ENCODE measurements at regions not wholly inside any gene's neighbourhood (a gene's known extent, or its start where the extent isn't known, plus 50 kb on each side); places are given as distances from the start of the nearest gene placed in this dataset.

GRCh38 chr7:142447762-142448161 is 189.9 kb upstream of the PRSS58 start:
- no peak for TF ChIP-seq CTCF (IDR thresholded peaks at IDR 0.05; ENCODE audit: insufficient read depth, low read depth, low read length)
- no peak overlapping the region for H3K4me3 ChIP-seq (ENCODE audit: low read depth, low read length)
- DNase-seq (ENCODE audit: low read depth): no peak

DNA sequence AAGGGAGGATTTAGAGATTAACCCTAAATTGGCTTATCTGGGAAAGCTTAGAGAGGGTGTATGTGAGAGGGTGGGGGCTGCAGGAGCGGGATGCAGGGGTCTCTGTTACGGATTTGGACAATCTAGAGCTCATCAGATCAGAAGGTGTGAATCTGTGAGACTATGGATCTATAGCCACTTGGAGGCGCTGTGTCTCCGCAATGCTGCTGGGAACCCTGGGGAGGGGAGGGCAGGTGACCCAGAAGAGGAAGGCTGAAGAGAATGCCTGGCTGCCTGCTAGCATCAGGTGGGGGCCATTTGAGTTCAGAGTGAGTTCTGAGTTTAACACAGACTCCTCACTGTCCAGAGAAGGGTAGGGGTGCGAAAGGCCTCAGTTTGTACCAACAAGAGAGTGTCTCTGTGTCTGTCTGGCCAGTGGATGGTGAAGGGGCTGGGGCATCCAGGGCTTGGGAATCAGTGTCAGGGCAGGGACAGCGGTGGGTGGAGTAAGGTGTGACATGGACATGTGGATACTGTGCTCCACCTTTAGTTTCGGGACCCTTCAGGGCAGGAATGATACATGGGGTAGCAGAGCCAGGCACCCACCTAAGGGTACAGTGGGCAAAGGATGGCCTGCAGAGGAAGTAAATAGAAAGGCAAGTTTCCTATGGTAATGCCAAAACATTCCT is 187.3 kb upstream of the PRSS58 start:
- no peak for DNase-seq (ENCODE audit: low read depth)
- peak; percentile 23 for TF ChIP-seq CTCF (IDR thresholded peaks at IDR 0.05; ENCODE audit: insufficient read depth, low read depth, low read length)
- H3K4me3 ChIP-seq (ENCODE audit: low read depth, low read length): no peak overlapping the region

DNA sequence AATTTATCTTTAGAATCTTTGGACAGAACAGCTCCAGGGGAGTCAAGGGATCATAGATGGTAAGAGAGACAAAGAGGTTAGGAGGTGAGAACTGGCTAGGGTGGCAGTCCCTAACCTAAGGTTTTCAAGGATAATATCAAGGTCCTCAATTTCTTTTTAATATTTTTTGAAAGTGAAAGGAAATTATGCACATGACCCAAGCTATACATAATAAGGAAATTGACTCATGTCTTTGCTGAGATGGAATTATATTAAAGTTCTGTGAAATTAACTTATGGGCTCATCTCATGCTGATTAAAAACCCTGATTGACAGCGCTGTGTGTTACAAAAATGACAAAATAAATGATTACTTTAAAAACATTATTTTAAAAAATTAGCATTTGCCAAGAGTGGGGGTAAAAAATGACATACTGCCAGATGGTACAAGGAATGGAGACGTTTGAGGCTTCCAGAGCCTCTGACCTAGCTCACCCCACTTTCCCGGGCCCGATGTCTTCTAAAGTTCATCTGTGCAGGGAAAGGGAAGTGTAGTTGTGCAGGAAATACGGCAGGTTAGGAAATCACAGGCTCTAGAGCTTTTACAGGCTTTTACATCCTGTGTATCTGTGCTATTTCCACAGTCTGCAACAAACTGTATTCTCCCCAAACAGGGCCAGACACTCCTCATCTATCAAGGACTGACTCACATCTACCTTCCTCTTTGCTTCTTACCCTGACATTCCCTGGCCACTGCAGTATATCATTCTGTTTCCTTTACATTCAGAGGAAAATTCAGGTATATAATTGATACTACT is 185.6 kb upstream of the PRSS58 start:
- no peak for DNase-seq (ENCODE audit: low read depth)
- no peak overlapping the region for H3K4me3 ChIP-seq (ENCODE audit: low read depth, low read length)
- no peak for TF ChIP-seq CTCF (IDR thresholded peaks at IDR 0.05; ENCODE audit: insufficient read depth, low read depth, low read length)

DNA sequence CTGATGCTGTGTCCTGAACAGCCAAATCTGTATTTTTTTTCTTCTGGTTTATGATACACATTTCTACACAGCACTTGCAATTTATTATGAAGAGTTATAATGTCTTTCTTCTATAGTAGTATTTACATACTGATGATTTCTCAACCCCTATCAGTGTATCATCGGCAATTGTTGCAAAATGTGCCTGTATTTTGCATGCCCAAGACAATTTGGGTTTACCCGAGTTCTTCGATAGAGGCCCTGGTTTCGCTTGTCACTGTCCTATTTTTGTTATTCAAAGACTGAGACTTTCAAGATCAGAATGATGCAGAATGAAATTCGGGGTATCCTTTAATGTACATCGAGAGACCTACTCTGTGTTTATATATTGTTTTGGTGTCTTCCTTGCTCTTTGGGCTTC is 184.5 kb upstream of the PRSS58 start:
- TF ChIP-seq CTCF (IDR thresholded peaks at IDR 0.05; ENCODE audit: insufficient read depth, low read depth, low read length): no peak
- H3K4me3 ChIP-seq (ENCODE audit: low read depth, low read length): no peak overlapping the region
- DNase-seq (ENCODE audit: low read depth): no peak

DNA sequence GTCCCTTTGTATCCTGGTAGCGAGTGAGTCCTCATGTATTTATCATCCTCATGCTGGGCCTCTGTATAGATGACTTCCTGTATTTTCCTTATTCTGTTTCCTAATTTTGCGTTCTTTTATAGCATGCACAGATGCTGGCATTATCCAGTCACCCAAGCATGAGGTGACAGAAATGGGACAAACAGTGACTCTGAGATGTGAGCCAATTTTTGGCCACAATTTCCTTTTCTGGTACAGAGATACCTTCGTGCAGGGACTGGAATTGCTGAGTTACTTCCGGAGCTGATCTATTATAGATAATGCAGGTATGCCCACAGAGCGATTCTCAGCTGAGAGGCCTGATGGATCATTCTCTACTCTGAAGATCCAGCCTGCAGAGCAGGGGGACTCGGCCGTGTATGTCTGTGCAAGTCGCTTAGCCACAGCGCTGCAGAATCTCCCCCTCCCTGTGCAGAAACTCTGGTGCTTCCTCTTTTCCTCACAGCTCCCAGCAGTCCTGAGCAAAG is 183.1 kb upstream of the PRSS58 start:
- no peak for TF ChIP-seq CTCF (IDR thresholded peaks at IDR 0.05; ENCODE audit: insufficient read depth, low read depth, low read length)
- H3K4me3 ChIP-seq (ENCODE audit: low read depth, low read length): no peak overlapping the region
- DNase-seq (ENCODE audit: low read depth): no peak

DNA sequence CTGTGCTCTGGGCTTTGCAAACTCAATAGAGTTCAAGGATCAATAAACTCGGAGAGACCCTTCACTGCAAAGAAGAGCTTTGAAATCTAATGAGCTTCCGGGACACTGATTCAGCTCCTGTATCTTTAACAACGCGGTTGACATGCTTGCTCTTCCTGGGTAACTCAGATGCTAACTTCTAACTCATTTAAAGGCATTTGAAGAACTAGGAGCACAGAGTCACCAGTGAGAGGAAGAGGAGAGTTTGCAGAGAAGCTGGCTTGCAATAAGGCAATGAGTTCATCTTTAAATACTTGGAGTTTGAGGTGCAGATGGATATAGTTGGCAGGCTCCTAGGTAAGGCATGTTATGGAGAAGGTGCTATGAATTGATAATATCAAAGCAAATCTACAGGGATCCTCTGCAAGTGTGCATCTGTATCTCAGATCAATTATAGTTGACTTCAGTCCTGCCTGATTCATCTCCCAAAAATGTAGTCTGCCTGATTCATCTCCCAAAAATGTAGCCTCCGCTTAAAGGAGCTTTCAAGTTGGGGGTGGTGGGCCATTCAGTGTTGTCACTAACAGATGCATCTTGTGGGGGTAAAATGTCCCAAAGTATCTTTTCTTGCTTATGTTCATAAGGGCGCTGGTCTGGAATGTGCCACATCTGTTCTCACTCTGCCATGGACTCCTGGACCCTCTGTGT is 182.5 kb upstream of the PRSS58 start:
- no peak for TF ChIP-seq CTCF (IDR thresholded peaks at IDR 0.05; ENCODE audit: insufficient read depth, low read depth, low read length)
- H3K4me3 ChIP-seq (ENCODE audit: low read depth, low read length): no peak overlapping the region
- peak; percentile 75 for DNase-seq (ENCODE audit: low read depth)

Measured in fibroblast of villous mesenchyme (primary cell).